ENCODE measurements at regions not wholly inside any gene's neighbourhood (a gene's known extent, or its start where the extent isn't known, plus 50 kb on each side); places are given as distances from the start of the nearest gene placed in this dataset.
A peak's percentile ranks its signal among the peaks of the same experiment; 100 is the strongest.

DNA sequence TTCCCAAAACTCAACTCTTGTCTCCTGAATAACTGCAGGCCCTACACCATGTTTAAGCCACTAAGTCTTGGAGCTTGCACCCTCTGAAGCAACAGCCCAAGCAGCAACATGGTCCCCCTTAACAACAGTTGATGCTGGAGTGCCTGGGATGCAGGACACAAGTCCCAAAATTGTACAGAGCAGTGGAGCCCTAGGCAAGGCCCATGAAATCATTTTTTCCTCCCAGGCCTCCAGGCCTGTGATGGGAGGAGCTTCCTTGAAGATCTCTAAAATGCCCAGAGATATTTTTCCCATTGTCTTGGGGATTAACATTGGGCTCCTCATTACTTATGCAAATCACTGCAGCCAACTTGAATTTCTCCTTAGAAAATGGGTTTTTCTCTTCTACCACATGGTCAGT, 311.9 kb upstream of the EPHA3 start:
- no peak for DNase-seq (ENCODE audit: low spot score)

DNA sequence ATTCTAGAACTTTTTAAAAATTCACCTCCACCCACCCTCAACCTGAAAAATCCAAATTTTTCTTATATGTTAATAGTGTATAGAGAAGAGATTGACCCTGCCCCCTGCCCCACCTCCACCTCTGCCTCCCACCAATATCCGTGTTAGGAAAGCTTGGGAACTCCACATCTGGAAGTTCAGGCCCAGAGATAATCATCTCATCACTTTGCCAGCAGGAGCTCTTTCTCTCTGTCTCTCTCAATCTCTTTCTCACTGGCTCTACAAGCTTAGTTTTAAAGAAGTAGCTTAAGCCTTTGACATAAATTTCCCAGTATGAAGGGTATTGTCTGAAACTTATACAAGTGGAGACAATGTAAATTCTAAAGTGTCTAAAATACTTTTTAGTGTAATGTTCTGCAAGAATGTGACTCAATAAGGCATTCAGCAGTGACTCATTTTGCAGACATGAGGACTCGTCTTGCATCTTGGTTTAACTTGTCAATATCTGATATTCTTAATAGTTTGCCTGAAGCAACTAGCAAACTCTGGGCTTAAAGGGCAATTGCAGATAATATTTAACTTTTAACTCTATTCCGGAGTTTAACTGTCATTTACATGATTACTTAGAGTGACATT, 299.8 kb upstream of the EPHA3 start:
- DNase-seq (ENCODE audit: low spot score) = no peak

DNA sequence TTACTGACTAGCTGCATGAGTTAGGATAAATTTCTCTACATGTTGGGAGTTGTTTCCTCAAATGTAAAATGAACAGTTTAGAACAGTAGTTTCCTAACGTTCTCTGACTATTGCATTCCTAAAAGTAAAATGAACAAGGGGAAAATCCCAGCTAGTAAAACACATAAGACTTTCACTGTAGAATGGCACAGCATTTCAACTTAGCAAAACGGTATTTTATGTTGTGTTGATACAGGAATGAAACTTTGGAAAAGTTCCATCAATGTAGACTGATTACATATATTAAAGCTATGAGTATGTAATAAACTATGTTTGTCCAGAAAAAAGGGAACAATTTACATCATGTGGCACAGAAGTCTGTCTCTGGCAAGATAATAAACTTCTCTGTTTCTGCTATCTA, 297.4 kb upstream of the EPHA3 start:
- no peak for DNase-seq (ENCODE audit: low spot score)

DNA sequence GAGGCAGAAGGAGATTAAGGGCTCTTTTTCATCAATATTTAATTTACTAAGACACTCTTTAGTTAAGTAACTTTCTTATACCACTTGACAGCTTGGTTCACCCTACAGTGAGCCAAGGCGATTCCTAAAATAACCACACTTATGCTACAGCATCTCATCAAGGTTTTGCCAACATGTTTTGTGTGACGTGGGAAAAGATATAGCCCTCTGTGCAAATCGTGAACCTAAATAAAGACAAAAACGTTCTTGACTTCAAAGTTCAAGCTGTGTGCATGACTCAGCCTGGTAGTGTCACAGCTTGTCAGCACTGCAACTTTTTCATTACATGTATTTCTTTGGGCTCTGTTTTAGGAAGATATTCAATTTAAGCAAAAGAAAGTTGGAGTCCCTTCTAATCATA, 297.0 kb upstream of the EPHA3 start:
- DNase-seq (ENCODE audit: low spot score) = no peak

DNA sequence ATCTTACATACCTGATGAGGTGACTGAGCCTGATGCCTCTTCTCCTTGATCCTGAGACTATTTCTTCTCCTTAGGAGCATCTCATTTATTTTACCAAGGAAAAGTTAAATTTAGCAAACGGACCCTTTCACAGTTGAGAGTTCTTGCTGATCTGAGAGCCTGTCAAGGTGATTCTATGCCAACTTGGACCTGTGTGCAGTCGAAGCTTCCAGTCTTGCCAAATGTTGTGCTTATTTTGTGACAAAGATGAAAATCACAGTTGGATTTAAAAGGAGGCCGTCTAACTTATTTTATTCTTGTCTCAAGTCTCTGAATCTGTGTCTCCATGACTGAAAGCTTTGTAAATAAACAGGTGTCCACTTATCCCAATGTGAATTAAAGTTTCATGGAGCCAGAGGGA, 296.3 kb upstream of the EPHA3 start:
- no peak for DNase-seq (ENCODE audit: low spot score)

DNA sequence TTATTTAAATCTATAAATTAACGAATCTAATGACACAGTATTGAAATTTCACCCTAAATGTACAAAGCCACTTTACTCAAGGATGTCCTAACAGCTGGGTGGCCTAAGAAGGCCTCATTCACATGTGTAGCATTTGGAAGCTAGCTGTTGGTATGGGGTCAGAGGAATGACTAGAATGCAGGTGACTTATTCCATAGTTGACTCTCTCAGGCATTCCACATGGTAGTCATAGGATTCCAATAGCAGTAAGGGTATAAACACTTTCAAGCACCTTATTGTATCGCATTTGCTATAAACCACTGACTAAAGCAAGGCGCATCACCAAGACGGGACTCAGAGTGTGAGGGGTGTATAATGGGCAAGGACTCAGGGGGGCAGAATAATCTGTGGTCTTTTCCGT, 294.8 kb upstream of the EPHA3 start:
- no peak for DNase-seq (ENCODE audit: low spot score)

DNA sequence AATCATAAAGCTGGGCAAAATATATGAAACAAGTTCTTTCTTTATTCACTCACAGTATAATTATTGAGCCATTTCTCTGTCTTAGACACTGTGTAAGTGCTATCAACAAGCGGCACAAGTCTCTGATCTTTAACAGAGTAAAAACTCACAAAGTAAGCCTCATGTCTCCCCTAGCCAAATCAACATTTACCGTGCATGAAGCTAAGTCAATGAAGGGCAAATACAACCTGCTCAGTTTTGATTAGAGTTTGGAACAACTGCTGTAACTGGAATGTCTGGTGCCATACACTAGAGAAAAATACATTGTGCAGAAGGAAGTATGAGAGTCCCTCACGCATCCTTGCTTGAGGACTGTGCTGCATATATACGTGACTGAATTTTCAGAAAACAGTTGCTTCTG, 291.0 kb upstream of the EPHA3 start:
- DNase-seq (ENCODE audit: low spot score) = no peak

DNA sequence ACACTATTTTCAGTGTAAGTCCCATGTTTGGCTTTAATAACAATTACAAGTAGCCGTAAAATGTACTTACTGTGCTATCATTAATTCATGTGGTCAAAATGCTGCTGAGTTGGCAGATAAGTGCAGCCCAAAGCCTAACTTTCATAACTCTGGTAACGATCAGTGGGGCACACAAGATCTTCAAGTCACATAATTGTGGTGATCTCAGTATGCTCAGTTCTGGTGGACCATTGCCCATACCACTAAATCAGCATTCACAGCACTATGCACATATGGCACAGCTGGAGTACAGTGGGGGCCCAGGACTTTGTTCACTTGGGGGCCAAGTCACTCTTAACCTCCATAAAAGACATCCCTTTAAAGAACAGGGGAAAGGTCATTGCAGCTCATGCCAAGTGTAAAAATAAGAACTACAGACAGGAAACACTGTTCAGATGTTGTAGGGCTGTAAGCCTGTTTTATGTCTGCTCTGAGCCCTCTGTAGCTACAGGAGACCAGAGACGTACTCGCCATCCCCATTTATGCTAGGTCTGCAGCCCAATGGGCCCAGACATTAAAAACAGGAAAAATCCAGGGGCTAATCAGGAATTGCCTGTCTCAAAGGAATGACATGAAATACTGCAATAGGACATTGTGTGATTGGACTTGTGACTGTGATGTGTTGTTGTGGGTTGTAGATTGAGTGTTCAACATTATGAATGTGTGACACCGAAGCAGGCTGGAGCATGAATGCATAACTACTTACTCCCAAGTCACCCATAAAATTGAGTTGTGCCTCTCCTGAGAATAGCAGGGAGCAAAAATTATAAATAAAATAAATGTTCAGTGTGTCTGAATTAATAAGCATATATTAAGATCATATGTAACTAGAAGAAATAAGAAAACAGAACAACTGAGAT, 282.5 kb upstream of the EPHA3 start:
- DNase-seq (ENCODE audit: low spot score) = no peak

DNA sequence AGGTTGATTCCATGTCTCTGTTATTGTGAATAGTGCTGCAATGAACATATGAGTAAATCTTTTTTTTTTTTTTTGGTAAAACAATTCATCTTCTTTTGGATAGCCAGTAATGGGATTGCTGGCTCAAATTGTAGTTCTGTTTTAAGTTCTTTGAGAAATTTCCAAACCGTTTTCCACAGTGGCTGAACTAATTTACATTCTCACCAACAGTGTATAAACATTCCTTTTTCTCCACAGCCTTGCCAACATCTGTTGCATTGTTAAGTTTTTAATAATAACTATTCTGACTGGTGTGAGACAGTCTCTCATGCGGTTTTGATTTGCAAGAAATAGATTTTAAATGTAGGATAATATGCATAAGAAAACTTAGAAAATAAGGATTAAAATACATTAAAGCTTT, 279.0 kb upstream of the EPHA3 start:
- DNase-seq (ENCODE audit: low spot score) = no peak

DNA sequence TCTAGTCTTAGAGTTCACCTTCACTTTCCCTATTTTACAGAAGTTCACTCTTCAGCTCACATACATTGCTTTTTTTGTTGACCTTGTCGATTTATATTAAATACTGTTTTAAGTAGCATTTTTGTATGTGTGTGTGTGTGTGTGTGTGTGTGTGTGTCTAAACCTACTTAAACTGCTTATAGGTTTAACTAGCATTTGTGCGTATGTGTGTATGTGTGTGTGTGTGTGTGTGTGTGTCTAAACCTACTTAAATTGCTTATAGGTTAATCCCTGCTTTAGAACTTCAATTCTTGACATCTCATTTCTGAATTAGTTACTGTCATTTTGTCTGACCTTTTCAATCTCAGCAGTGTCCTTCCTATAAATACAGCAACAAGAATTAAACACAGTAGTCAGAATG, 254.8 kb upstream of the EPHA3 start:
- no peak for DNase-seq (ENCODE audit: low spot score)

DNA sequence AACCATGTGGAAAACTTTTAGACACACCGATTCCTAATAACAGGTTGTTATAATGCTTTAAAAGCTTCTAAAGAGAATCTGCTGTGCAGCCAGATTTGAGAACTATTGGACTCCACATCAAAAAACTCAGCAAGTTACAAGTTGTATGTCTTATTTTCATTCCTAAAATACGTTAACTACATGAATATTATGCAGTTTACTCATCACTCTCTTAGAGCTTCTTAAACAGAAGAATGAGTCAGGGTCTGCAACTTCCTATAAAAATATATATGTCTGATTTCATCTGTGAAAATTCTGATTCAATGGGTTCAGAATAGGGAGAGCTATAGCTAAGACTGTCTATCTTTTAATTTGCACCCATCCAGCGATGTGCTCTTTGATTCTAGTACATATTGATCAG, 244.2 kb upstream of the EPHA3 start:
- DNase-seq (ENCODE audit: low spot score) = no peak

DNA sequence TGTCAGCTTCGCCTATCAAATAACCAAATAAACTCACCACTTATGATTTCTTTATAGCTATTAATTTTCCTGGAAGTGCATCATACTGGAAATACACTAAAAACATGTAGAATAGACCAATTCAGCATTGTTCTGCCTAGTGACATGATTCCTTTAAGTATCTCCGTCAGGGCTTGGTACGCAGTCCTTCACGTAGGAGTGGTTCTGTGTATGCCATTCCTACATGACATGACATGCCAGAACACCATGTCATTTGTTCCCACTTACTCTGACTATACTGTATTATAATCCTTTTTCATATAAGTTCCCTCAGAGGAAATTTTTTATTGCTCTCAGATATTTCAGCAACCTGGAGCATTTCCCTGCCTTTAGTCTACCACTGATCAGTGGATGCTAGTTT, 230.7 kb upstream of the EPHA3 start:
- no peak for DNase-seq (ENCODE audit: low spot score)

DNA sequence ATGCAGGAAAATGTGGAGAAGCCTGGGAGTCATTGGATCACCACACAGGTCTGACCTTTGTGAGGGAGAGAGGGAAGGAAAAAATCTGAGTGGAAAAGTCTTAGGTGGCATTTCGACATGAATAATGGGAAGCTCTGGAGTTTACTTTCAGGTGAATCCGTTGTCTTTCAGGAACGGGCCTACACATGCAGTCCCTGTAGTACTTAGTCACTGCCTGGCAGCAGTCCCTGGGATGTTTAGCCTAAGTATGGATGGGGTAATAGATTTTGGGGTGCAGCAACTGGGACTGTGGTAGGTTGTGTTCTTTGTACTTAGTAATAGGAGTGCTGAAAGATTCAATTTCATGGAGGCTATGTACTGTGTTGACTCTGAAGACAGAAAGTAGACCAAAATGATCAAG, 227.5 kb upstream of the EPHA3 start:
- no peak for DNase-seq (ENCODE audit: low spot score)

DNA sequence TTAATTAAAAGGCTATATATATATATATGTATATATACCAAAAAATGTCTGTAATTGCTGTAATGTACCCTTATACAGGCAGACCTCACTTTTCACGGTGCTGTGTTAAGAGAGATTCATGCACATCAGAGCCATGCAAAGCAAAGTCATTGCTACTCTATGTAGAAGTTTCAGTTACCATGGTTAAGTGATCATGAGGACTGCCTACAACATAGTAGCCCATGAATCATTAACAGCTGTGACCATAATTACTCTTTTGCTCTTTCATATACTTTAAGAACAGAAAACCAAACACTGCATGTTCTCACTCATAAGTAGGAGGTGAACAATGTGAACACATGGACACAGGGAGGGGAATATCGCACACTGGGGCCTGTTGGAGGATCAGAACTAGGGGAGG, 225.3 kb upstream of the EPHA3 start:
- no peak for DNase-seq (ENCODE audit: low spot score)

DNA sequence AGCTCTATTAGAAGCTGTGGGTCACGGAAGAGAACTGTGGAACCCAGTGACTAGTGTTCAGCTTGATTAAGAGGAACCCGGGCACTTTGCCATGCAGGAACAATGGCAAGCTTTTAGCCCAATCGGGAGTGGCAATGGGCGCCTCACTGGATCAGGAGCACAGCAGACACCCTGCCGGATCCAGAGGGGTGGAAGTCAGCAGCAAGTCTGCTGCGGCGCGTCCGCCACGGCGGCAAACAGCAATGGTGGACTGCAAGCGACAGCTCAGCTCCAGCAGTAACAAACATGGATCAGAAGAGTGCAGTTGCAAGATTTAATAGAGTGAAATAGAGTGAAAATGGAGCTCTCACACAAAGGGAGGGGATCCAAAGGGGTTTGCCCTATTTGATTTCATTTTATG, 220.8 kb upstream of the EPHA3 start:
- DNase-seq (ENCODE audit: low spot score) = peak; percentile 34

DNA sequence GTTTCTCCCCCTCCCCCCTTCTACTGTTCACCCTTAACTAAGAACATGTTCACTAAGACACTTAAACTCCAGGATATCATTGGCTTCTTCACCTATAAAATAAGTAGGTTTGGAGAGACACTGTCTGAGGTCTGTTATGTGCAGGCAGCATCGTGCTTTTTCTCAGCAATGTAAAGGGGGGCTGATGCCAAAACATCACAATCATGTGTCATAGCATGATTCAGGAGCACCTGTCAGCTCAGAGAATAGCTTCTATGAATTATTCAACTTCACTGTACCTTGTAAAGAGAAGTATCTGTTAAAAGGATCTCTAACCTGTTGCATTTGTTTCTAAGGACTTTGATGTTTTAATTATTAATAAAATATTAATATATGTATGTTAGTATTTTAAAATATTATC, 211.4 kb upstream of the EPHA3 start:
- DNase-seq (ENCODE audit: low spot score) = no peak

DNA sequence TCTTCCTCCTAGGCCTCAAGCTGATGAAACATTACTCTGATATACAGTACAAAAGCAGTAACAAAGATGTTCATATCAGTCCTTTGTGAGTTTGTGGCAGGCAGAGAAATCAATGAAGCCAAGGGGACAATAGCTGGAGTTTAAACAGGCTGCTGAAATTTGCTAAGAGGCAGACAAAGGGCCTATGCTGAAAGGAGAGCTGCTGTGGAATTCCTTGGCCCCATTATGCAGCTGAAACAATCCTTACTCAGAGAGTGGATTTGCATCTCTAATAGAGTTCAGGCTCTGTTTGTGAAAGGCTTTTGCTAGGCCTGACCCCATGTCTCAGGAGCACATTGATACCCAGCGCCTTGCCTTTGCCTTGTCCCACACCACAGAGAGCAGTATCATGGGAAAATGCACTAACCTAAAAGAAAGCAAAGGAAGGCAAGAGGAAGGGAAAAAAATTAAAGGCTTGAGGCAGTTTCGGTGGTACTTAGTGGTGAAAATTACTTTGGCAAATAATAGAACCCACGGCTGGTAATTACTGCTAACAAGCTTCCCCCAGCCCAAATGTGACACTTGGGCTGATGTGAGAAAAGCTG, 195.0 kb upstream of the EPHA3 start:
- DNase-seq (ENCODE audit: low spot score) = peak; percentile 94

DNA sequence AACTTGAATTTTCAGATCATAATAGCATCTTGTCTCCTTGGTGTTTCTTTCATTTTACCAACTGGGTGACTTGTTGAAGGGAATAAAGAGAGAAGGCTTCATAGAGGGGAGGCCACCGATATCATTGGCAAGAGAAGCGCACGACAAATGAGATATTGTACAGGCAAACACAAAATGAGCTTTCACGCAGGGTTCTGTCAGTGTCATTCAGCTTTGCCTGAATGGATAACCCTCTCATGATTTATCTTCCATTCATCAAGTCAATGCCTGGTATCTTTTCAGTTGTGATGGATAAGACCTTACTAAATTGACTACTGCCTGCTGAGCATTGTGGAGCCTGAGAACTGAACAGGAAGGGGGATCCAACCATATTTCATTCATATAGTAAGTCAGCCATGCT, 188.6 kb upstream of the EPHA3 start:
- peak; percentile 42 for DNase-seq (ENCODE audit: low spot score)

DNA sequence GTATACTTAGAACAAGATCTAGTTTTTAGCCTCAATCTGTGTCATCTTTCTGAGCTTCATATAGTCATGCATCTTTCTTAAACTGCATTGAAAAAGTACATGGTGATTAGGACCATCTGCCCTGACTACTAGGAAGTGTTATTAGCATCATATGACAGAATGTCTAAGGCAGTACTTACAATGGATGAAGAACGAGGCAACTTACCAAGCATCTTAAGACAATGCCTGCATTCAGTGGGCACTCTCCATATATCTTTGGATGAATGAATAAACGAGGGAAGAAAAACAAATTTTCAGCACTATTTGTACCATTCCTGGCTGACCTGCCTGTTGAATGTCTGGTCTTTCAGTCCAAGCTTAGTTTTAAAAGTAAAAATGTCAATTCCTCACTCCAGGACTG, 185.4 kb upstream of the EPHA3 start:
- peak; percentile 22 for DNase-seq (ENCODE audit: low spot score)

DNA sequence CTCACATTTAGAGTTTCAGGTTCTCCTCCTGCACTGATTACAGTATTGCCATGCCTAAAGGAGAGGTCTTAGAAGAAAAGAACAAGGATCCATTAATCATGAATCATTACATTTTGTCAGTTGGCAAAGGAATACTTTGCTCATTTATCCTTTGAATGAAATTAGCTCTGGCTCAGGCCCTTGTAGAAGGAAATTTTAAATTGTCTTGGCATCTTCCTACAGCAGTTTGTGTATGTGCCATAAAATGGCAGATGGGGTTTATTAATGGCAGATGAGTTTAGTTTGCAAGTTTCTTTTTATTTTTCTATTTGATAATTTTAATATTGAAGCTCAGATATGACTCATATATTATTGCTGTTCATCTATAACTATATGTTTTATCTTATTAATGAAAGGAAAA, 181.2 kb upstream of the EPHA3 start:
- no peak for DNase-seq (ENCODE audit: low spot score)

DNA sequence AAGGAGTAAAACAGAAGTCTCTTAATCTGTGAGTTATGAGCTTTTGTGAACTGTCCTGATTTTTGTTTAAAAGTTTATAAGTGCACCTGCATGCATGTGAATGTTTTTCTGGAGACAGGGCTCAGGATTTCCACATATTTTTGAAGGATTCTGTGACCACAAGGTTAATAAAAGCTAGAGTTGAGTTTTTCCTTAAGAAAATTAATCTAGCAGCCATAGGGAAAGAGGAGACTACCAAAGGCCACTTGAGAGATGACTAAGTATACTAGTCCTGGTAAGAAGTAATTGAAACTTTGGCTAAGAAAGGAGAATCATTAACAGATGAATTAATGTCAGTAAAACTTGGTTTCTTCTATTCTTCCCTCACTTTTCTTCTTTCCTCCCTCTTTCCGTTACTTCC, 176.8 kb upstream of the EPHA3 start:
- DNase-seq (ENCODE audit: low spot score) = no peak

DNA sequence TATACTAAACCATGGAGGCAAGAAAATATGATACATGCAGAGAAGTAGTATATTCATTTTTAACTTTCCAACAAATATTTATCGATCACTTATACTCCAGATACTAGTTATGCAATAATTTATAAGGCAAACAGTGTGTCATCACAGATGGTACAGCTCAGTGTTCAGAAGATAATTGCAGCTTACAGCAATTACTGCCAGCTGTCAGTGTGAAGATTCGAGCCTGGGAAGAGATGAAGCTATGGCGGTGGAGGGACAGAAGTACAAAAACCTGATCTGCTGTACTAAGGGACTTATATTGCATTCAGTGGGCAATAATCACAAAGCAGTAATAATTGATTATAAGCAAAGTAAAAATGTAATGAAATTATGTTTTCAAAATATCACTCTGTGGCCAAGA, 170.6 kb upstream of the EPHA3 start:
- DNase-seq (ENCODE audit: low spot score) = no peak

DNA sequence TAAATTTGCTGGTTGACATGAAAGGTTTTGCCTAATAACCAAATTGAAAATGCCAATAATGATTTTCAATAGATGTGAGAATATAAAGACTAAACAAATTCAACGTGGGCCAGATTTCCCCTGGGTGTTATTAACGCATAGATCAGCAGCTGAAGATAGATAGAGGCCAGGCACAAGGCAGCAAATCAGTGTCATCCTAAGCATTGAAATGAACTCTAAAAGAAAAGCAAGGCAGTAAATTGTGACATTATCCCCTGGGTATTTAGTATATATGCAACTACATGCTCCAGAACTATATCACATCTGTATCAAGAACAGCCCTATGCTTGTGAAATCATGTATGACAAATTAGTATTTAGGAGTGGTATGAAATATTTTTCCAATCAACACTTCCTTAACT, 167.1 kb upstream of the EPHA3 start:
- no peak for DNase-seq (ENCODE audit: low spot score)

DNA sequence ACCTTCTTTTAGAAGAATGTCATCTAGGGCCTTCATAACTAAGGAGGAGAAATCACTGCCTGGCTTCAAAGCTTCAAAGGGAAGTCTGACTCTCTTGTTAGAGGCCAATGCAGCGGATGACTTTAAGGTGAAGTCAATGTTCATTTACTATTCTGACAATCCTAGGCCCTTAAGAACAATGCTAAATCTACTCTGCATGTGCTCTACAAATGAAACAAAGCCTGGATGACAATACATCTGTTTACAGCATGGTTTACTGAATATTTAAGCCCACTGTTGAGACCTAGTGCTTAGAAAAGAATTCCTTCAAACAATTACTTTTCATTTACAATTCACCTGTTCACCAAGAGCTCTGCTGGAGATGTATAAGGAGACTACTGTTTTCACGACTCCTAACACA, 160.4 kb upstream of the EPHA3 start:
- DNase-seq (ENCODE audit: low spot score) = no peak

All from pons (tissue), 1 donor.